Hindlimb muscle (tissue), 1 donor: ENCODE measurements at regions not wholly inside any gene's neighbourhood (a gene's known extent, or its start where the extent isn't known, plus 50 kb on each side); places are given as distances from the start of the nearest gene placed in this dataset.

Experiments used
- DNase-seq: peaks from one replicate; pipeline ENCODE4 v3.0.0-alpha.2; 2013

DNA sequence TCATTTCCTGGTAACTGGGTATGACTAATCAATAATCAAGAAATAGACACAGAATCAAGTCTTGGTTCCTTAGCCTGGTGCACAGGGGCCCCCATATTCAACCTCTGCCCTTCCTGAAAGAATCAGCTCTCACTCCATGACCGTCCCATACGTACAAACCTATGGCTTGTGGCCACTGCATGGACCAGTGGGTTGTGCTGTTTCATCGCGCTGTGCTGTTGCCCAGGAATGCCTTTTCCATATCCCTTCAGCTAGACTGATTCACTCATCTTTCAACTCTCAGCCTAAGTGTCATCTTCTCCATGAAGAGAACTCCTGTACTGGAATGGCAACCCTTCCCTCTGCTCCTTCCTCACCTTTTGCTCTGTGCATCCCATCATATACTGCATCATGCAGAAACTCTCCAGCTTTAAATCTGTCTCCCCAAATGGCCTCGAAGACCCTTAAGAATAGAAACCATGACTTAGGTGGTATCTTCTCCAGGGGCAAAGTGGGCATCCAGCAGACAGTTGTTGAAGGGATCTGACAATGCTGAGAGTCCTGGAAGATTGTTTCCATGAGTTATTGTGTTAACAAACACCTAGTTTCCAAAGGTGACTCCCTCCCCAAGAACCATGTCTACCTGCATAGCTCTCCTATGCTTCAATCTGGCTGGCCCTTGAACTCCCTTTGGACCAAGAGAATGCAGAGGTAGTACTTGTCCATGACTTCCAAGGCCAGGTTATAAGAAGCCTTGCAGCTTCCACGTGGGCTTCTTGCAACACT, 180.8 kb downstream of the ACTL7B start:
- DNase-seq, result no peak

DNA sequence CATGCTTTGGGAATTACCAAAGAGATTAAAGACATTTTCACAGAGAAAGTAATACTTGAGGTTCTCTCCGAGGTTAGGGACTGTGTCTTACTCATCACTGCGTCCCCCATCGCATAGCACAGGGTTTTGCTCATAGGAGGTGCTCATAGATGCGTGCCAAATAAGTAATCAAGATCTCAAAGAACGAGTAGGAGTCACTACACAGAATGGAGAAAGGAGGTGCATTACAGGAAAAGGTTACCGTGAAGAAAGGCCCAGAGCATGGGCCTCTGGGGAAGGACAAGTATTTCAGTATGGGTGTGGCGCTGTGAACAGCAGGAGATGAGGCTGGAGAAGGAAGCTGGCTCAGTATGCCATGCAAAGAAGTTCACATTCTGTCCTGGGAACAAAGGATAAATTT, 182.4 kb downstream of the ACTL7B start:
- DNase-seq, result no peak

DNA sequence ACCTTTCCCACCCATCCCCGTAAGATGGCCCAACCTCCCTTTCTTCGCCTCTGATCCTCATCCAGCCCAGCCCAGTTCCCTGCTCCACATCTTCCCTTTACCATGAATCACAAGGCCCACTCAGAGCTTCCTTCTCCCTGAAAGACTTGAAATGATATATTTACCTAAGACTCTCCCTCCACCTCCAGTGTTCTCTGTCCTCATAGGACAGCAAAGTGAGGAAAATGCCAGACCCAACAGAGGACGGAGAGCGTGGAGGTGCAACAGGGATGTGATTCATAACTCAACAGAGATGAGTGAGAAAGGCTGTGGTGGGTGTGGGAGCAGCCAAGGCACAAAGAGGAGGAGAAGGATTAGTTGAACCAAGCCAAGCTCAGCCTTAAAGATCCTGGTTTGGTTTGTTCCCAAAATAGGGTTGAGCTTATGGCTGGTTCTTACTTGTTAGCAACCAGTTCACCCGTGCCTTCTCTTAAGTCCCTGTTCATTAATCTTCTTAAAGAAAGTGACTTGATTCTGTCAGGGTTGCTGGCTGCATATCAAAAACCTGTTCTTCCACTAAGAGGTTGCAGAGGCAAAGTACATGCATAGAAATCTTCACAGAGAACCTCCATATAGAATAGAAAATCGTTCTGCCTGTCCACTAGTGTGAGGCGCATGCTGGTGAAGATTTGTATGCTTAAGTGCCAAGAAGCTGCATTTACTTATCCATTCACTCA, 183.2 kb downstream of the ACTL7B start:
- DNase-seq, result no peak

DNA sequence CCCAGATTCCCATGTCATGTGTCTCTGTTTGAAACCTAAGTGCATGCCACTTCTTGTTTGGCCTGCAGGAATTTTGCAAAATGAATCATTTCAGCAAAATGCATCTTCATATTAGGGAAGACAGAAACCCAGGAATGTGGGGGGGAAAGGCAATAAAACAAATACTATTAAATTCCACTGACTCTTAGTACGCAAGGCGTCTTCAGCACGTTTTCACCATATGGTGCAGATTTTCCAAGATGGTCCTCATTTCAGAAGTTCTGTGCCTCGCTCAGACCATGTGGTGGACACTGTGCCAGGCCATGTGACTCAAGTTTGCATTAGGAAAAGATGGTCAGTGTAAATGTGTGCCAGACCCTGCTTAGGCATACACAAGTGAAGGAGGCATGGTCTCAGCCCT, 184.0 kb downstream of the ACTL7B start:
- no peak for DNase-seq

DNA sequence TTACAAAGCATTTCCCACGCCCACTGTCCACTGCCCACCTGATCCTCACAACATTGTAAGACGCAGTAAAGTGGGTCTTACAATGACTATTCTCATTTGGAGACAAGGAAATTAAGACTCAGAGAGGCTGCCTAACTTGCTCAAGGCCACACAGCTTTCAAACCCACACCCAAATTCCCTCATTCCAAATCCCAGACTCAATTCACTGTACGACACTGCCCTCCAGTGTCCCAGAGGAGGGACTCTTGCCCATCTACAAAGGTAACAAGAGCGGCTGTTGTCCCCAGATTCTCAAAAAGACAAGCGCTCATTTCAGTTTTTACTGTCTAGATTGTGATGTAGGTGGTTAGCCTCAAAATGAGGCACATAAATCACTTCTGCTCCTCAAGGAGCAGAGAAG, 184.6 kb downstream of the ACTL7B start:
- DNase-seq, result no peak

DNA sequence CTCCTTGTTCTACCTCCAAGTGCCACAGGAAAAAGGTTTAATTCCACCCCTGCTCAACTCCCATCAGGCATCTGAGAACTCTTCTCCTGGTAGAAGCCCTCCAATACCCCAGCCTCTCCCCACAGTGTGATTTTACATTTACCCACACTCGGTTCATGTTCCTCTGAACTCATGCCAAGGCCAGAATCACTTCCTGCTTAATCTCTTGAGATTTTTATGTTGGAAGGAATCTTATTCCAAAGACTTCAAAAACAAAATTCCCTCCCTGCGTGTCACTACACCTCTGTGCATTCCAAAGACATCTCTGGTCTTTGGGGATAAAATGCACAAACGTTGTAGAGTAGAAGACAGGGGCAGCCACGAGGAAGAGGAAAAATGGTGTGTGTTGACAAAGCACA, 186.8 kb downstream of the ACTL7B start:
- DNase-seq, result no peak

DNA sequence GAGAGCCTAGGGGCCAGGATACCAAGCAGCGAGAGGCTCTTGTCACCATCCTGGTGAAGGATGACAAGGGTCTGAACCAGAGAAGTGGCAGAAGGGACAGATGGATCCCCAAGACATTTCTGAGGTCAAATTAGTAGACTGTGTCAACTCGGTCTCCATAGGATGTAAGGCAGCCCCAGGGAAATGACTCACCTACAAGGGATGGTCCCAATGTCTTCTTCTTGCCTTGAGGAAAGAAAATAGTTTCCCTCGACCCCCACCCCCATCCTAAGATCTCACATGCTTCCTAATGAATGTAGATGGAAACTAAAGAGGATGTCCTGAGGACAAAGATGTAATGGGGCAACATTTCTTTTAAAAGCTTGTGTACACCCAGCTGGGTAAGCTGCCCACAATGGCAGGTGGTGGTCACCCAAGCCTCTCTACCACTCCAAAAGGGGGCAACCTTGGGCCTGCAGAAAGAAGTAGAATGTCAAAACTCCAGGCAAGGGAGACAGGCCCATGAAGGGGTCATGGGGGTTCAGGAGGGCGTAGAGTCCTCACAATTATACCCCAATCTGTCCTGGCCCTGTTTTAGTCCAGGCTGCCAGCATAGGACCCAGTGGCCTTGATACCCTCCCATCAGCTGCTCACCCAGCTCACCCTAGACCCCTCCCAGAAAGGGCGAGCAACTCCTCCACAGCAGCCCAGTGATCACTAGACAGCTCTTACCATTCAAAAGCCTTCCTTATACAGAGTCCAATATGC, 187.4 kb downstream of the ACTL7B start:
- no peak for DNase-seq

DNA sequence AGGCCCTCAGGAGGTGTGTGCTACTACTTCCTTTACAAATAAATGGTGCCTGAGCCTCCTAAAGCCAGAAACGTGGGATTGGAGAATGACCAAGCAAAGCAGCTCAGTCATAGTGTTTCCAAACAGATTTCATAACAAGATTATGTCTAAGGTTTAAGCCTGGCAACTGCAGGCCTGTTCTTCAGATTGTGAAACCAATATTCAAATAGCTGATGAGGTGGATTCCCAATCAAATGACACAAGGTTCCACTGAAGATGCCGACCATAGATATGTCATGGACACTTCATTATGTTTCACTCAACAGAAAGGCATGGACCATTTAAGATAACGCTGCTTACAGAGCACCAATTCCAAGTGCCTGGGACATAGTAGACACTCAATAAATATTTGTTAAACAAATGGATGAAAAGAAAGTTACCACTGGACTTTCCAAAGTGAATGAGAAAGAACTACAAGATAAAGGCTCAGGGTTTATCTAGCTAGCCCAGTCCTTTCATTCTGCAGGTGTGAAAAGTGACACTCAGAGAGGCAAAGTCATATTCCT, 189.5 kb downstream of the ACTL7B start:
- DNase-seq, result no peak

DNA sequence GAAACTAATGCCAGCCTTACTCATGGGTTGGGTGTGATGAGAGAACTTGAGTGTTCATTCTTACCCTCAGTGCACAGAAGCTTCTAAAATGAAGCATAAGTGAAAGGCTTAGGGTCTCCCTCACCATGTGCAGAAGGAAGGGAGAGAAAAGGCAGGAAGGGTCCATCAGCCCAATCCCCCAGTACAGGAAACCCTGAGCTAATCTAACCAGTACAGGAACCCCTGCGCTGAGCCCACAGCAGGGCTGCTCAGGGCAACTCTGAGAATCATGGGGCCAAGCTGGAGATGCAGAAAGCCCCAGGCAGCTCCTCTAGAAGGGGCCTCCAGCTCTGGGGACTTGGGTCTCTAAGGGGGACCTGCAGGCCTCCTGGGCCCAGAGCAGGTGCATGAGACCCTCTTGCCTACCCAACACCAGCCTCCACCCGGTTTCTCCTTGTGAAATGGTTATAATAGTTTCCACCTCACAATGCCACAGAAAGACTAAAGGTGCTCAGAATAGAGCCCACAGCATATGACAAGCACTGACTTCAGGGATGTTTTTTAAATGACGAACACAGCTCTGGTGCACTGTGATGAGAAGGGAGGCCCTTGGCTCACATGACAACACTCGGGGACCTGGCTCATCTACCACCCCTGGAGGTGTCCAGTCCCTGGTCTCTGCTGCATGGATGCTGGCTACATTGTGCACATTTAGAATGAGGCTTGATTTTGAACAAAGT, 190.1 kb downstream of the ACTL7B start:
- DNase-seq, result no peak

DNA sequence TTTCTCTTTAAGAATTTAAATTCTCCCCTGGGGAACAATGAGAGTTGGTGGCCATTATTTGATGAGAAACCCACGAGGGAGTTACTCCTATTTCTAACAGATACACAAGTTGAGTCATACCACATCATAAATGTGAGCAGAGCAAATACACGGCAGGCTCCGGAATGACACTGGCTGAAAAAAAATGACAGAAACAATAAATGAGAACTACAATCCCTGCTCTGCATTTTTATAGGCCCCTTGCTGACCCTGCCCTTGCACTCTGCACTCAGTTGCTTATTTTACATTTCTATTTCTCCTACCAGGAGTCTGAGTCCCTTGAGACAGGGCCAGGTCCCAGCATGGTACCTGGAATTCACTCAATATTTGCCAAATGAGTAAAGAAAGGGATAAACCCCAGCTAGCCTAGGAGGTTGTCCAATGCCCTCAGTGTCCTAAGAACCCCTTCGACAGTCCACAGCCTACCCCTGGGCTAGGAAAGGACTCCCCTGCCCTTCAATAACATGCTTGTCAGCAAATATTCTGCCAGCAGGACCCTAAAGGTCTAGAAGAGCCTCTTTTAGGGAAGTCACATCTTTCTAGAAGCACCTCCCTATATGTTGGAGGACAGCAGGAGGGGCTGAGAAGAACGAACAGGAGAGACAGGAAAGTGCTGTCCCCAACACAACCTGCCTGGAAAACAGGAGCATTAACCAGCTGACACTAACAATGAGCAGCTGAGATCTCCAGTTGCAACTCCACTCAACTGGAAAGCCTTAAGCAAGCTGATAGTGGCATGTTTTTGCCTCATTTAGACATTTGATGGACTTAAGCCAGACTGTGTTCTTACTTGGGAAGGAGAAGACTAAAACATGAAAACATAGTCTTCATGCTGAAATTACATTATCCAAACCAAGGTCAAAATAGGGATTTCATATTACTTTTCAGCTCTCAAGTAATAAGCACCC, 191.2 kb downstream of the ACTL7B start:
- no peak for DNase-seq

DNA sequence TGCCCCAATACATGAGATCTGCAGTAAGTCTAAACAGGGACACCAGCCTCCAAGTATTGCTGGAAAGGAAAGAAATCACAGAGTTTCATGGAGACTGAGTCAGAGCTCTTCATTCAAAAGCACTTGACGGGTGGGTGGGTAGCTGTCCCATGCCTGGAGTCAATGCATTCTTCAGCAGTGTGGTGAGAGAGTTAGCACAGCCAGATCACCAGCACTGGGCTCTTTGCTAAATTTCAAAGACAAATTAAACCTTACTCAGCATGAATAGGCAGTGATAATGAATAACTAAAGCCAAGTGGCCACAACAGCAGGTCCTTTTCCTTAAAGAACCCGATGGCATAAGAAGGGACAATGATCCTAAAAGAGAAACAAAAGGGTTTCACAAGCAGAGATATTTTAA, 192.4 kb downstream of the ACTL7B start:
- no peak for DNase-seq

DNA sequence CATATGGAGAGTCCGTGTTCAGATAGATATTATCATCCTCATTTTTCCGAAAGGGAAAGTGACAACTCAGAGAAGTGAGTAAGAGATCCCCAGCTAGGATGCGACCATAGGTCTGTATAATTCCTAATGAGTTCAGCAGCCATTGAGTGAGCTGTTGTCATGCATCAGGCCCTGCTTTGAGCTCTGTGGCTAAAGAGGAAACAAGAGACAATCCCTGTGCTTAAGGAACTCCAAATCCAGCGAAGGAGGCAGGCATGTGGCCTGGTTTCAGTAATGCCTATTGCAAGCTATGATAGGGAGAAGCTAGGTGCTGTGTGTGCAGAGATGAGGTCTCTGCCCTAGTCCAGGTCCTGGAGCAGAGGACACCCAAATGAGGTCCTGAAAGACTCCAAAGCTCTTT, 192.8 kb downstream of the ACTL7B start:
- no peak for DNase-seq

DNA sequence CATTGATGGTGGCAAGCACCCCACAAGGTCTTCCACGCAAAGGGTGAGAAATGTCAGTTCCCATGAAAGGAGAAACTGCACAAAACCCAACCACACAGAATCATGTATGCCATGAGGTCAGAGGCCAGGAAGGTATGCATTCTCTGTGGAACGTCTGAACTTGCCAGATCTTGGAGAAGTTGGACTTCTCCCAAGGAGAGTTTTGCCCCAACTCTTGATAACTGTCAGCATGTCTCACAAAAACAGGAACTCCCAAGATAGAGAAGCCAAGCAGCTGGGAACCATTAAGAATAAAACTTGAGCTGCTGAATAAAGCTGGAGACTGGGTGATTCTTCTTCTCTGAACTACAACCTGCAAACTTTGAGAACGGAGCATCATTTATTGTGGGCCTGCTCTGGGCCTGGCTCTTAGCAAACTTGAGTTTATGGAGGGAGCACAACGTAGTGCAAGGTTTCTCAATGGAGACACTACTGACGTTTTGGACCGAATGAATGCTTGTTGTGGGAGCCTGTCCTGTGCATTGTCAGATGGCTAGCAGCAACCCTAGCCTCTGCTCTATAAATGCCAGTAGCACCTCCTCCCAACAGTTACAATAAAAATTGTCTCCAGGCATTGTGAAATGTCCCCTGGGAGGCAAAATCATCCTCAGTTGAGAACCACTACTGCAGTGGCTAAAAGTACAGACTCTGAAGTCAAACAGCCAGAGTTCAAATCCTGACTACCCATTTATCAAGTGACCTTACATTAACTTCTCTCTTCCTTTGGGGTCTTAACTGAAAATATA, 193.5 kb downstream of the ACTL7B start:
- no peak for DNase-seq

DNA sequence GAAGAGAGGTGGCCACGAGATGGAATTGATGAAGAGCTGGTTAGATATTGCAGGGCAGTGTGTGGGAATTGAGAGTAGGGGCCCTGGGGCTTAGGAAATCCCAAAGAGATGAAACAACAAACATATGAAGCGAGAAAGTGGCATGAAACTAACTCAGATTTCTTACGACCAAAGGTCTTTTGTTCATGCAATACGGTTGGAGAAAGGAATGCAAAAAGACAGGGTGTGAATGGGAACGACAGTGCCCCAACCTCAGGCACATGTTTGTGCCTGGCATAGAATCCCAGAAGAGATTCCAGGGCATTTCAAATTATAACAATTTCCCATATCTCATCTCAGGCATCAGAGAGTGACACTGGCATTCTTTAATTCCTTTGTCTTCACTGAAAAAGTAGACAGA, 199.2 kb downstream of the ACTL7B start:
- DNase-seq, result no peak

DNA sequence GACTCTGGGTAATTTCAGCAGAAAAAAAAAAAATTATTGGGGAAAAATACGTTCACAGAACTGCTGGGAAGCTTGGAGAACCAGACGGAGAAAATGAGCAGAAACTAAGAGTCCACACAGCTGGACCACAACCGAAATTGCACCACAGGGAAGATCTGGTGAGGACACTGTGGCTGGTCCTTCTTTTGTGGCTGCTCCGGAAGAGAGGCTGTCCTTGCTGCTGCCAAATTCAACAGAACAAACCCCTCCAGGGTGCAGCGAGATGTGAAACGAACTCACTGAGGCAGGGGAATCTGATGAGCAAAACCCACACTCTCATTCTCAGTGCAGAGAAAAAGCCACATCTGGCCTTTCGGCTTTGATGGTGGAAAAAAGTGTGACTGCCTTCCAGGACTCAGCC, 200.0 kb downstream of the ACTL7B start:
- DNase-seq, result no peak

DNA sequence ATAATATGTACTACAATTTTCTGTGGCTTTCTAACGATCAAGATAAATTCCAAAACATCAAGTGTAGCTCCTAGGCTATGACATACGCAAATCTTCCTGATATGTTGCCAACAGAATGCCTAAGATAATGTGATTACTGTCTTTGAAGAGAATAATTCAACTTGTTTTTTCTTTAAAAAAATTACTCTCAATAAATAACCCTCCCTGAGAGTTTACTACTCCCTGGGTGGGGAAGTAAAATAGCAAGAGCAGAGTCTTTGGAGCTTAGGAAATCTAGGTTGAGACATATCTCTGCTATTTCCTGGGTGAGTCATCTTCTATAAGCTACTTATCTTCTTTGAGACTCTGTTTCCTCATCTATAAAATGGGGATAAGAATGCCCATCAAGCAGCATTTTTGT, 201.2 kb downstream of the ACTL7B start:
- no peak for DNase-seq

DNA sequence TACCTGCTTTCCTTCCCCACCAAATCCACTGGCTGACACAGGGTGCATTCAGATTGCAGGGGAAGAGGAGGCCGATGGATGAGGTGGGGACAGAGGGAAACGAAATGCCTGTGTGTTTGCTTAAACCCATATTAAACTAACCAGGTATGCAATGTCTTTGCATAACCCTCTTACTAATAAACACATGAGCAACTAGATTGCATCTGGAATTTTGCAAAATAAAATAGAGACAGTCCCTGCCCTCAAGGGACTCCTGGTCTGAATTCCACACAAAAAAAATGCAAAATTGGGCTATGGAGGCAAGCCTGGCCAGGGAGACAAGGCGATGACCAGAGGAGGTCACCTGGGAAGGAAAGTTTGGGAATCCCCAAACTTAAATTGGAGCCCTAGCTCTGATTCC, 202.9 kb downstream of the ACTL7B start:
- DNase-seq, result no peak

DNA sequence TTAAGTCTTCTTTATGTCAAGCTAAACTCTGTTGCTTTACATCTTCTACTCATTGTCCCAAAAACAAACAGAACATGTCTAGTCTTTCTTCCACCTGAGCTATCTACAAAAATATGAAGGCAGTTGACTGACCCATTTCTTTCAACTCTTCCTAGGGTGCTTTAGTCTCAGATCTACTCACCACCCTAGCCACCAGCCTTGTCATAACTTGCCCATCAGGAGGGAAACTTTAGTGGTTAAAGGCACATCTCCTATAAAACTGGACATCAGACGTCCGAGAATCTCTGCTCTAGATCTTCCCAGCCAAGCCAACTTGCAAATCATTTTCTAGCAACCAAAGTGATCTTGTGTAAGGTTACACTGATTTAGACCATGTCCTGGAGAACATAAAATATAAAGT, 205.0 kb downstream of the ACTL7B start:
- DNase-seq, result no peak

DNA sequence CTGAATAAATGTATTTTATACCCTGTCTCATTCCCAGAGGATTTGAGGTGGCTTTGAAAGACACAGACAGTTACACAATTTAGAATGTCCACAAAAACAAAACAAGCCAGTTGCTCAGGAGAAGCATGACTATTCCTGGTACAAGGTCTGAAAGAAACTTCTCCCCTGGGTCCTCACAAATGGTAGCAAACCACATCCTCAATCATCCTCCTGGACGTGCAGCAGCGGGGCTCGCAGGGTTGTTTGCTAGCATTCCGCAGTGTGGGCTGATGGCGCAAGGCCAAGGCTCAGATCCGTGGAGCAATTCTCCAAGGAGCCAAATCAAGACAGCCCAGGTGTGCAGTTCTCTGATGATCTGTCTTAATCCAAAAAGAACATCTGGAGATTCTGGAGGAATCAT, 210.3 kb downstream of the ACTL7B start:
- no peak for DNase-seq

DNA sequence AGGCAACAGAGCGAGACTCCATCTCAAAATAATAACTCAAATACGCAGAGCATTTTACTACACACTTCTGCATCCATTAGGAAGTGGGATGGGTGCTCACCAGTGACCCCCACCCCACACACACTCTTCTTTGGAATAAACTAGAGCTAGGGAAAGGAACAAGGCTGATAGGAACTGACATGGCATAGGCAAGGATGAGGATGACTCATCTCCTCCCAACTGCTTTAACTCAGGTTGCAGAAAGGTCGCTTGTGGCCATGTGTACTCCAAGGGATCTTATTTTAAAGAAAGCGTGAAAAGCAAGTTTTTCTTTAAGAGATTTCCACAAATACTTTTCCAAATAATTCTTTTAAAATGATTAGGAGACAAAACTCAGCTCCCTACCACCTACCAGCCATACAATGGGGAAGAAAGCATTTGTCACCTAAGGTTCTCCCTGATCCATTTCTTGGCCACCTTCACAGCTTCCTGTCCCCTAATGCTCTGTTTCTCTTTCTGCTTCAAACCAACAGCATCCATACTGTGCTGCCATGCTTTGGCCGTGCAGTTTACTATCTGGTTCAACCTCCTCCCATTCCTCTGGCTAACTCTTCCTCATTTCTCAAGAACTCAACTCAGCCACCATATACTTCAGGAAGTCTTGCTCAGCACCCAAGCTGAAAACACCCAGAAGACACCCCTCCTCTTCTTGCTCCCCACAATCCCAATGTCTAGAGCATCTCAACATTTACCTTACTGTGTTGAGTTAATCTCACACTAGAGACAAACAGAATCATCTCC, 211.9 kb downstream of the ACTL7B start:
- DNase-seq, result no peak
